HL-60 (cell line): ENCODE measurements at regions not wholly inside any gene's neighbourhood (a gene's known extent, or its start where the extent isn't known, plus 50 kb on each side); places are given as distances from the start of the nearest gene placed in this dataset.

Experiments
- CTCF ChIP-seq: IDR thresholded peaks from one replicate; pipeline ENCODE4 v1.5.1; 2011; ENCODE audit warnings: low read length, control low read depth, inconsistent platforms; ENCODE audit not compliant: insufficient read depth
- GABPA ChIP-seq: IDR thresholded peaks from 2 replicates; pipeline ENCODE4 v1.6.1; 2012; ENCODE audit warnings: low read depth

GRCh38 chrX:96379951-96380350, 304.7 kb upstream of the DIAPH2 start:
- TF ChIP-seq CTCF (no peak), GABPA (no peak)
